HG02870 (cell line): ENCODE measurements at regions not wholly inside any gene's neighbourhood (a gene's known extent, or its start where the extent isn't known, plus 50 kb on each side); places are given as distances from the start of the nearest gene placed in this dataset.
"Not testable (repeated sequence)": the region's sequence is repeated elsewhere in the genome, so short reads cannot be mapped to it uniquely, and the experiment has no call there.

ENCODE experiments used
- ATAC-seq: cut with Tn5 transposase; IDR thresholded peaks from one replicate; pipeline ENCODE4 v1.9.1; 2021; ENCODE audit warnings: mild to moderate bottlenecking, moderate library complexity; ENCODE audit not compliant: unreplicated experiment

DNA sequence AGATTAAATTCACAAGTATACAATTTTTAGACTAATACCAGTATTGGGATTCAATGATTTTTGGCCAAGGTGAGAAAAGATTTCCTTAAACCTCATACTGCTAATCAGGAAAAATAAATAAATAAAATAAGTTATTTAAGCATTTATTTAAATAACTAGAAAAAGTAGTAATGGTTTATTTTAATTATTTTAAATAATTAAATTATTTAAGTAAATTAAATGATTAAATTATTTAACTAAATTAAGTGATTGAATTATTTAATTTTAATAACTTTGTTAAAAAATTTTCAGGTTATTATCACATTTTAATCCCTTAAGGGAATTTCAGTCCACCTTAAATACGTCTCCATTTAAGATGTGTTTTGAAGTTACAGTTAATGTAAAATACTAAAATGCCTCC is 1831.5 kb upstream of the MIR17HG start:
- no peak for ATAC-seq

DNA sequence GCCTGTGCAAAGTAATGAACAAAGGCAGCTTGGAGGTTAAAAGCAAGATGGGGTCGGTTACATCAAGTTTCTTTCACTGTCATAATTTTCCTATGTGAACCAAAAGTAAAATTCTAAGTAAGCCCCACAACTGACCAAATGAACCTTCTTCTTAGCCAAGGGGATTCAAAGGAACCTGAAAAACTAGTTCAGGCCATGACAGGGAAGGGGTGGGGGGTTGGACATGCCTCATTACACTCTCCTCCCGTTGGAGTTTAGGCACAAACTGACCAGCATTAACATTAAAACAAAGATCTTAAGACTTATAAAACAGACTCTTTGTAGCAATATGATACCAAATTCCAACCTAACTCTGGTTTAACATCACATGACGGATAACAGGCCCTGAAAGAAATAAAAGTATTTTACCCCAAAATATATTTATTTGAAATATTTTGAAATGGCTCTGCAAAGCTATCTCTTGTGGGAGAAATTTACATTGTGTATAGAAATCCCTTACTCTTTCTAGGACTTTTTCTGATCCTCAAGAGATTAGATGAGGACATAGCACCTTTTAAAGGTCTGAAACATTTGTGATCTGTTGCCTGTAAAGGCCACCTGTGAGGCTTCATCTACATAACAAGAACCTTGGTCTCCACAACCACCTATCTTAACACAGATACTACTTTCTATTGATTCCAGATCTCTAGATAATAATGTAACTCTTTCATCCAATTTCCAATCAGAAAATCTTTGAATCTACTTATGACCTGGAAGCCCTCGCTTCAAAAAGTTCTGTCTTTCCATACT is 1829.0 kb upstream of the MIR17HG start:
- ATAC-seq = no peak

GRCh38 chr13:89520468-89520867 is 1827.0 kb upstream of the MIR17HG start:
- no peak for ATAC-seq

DNA sequence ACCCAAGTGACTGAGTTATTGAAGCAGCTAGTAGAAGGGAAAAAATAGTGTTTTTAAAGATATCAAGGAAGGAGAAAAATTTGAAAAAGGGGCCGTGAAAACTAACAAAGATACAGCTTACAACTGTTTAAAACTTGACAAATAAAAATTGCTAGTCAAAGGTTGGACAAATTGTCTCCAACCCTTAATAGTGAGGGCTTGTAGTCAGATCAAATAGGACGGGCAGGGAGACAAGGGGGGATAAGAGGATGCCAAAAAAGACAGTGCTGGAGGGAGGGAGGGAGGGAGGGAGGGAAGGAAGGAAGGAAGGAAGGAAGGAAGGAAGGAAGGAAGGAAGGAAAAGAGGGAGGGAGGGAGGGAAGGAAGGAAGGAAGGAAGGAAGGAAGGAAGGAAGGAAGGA is 1825.8 kb upstream of the MIR17HG start:
- not testable (repeated sequence) for ATAC-seq

DNA sequence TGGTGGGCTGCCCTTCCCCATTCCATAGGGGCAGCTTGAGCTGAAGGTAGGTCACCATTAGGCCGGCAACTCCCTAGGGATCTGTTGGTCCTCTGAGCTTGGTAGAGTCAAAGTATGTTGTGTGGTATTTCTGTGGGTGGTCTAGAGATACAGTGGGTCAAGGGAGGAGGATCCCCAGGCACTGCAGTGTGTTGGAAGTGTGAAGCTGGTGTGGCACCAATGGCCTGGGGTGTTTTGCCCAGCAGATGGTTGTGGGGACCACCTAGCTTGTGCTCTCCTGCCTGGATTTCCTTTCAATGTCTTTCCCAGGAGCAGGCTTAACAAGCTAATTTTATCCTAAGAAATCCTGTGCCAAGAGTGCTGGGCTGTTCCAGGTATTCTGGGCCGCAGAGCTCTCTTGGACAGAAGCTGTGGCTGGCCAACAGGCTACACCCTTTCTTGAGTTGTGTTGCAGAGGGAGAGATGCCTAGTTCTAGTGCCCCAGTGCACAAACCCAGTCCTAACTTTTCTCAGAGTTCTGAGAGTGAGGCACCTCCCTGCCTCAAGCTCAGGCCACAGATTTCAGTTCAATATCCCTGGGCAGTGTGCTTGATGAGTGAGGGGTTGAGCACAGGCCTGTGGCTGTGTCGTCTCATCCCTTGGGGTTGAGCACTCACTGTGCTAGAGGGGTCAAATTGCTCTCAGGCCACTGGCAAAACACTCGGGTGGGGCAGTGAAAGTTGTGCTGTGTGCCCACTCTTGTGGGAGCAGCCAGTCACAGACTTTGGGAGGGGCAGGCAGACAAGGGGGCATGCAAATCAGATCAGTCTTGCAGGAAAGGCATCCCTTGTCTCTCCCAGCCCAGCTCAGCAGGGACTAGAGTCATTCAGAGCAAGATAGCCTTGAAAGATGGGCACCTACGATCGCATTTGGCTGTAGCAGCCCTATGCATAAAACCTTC is 1806.1 kb upstream of the MIR17HG start:
- no peak for ATAC-seq

GRCh38 chr13:89550938-89551337 is 1796.5 kb upstream of the MIR17HG start:
- no peak for ATAC-seq

DNA sequence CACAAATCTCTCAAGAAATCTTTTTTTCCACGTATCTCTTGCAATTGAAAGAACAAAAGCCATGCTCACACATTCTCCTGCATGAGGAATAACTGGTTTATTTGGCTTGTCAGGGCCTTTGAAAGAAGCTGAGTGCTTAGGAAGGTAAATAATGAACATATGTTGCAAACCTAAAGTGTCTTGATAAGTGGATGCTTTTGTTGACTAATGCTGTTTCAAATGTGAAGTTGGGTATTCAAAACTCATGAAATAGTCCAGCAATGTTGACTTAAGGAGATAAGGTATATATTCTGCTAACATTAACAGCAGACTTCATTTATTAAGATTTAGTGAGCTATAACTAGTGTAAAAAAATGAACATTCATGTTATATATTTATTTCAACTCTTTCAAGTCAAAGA is 1792.7 kb upstream of the MIR17HG start:
- no peak for ATAC-seq

DNA sequence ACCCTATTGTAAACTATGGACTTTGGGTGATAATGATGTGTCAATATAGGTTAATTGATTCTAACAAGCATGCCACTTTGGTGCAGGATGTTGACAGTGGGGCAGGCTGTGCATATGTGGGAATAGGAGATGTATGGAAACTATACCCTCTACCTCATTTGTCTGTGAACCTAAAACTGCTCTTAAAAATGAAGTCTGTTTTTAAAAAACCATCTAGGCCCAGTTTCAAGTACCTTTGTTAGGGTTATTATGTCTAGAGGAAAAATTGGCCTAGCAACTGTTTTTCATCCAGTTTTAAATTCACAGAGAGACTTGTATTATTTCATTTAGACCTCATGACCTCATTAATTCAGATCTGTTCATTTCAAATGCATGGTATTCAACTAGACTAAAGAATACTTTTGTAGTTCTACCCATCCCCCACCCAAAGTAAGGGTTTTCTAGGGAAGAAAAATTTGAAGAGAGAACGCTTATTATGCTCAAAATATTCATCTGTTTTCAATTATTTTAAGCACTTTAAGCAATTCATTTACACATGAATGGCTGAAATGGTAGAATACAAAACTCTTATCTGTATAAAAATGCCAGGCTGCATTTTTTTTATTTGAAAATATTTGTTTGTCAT is 1781.9 kb upstream of the MIR17HG start:
- no peak for ATAC-seq

- ATAC-seq = no peak
Measured at GRCh38 chr13:89567025-89567424, 1780.5 kb upstream of the MIR17HG start.

DNA sequence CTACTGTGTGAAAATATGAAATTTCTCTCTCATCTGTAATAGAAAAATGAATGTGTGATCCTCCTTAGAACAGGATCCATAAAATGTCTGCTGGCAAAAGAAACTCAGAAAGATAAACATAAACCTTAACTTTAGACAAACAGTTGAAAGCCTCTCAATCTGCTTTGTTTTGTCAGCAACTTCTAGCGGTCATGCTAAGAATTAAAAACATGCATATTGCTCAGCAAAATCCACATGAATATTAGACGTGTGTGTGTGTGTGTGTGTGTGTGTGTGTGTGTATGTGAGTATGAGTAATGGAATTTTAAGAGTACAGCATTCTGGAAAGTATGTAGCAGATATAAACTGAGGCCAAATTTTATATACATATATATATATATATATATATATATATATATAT is 1779.2 kb upstream of the MIR17HG start:
- ATAC-seq = no peak

GRCh38 chr13:89568746-89569145 is 1778.7 kb upstream of the MIR17HG start:
- ATAC-seq = no peak

DNA sequence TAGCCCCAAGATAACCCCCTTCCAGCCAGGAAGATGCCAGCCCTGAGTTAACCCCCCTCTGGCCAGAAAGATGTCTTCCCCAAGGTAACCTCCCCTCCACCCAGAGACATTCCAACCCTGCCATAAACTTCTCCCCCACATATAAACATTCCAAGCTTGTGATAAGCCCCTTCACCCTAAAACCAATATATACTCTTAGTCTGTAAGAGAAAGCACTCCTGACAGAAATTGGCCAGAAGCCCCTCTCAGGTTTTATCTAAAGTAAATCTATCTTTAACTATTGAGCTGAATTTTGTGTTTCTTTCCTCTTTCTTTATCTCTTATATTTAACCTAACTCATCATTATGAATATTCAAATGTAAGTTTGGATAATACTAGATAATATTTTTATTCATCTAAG is 1775.8 kb upstream of the MIR17HG start:
- no peak for ATAC-seq

- no peak for ATAC-seq
Measured at GRCh38 chr13:89574077-89574476, 1773.4 kb upstream of the MIR17HG start.

GRCh38 chr13:89577301-89577700 is 1770.2 kb upstream of the MIR17HG start:
- no peak for ATAC-seq

DNA sequence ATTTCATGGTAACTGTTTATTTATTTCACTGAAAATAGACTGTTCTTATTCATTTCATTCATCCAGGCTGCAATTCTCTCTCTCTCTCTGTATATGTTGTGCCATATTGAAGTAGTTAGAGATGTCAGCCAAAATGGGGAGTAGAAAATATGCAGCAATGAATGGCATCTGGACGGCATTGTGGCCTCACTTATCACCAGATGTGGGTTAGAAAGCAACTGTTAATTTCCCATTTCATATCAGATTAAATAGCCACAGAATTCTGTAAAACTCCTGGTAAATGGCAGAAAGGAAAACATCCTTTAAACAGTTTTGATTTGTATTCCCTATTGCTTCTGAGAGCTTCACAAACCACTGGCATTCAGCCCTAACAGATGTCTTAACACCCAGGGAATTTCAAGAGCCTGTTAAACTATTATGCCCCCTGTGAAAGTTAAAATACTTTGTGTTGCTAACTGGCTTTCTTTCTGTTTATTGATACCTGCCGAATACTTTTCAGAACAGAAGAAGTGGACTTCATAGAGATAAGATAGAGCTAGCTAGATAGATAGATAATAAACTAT is 1763.3 kb upstream of the MIR17HG start:
- ATAC-seq = no peak

DNA sequence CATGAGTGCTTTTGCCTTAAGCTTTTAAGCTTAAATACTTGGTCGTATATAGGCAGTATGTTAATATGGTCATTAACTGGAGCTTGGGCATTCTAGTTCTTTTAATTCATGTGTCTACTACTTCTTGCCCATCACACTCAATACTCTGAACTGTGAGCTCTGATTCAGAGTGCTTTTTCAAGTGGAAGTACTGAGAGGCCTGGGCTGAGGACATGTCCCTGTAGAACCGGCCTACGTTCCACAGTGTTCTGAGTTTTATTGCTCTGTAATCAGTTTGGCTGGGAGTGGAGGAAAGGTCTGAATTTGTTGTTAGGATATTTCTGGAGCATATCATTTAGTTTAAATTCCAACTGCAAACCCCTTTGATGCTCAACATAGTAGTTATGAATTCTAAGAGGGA is 1744.8 kb upstream of the MIR17HG start:
- no peak for ATAC-seq

- no peak for ATAC-seq
Measured at GRCh38 chr13:89603187-89603586, 1744.3 kb upstream of the MIR17HG start.

DNA sequence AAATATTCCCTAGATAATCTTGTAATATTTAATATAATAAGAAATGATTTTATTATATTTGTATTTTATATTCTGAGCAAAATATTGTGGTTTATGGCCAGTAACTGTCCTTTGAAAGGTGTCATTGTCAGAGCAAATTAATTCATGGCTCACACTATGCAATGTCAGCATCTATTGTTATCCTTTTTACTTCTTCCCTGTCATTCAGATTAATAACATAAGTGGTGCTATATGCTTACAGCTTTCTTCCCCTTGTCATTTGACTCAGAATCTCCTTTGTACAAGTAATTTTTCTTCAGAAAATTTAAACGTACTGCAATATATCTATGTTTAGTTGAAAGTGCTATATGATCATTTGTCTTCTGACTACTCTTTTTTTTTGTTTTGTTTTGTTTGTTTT is 1738.2 kb upstream of the MIR17HG start:
- no peak for ATAC-seq

DNA sequence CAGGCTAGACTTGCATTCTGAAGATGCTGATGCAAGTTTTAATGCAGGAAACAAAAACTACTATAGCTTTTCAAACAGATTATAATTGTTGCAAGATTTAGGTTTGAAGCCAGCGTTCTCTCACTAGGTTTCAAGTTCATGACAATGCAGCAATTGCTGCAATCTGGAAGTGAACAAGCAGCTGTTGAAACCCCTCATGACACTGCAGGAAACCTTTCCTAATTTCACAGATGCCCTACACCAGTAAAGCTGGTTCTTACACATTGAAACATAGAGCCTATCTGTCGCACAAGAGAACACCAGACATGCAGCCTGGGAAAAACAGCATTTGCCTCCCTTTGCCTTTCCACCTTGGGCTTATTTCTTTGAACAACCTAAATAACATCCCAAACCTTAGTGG is 1737.2 kb upstream of the MIR17HG start:
- no peak for ATAC-seq

- ATAC-seq = no peak
Measured at GRCh38 chr13:89610881-89611280, 1736.6 kb upstream of the MIR17HG start.

DNA sequence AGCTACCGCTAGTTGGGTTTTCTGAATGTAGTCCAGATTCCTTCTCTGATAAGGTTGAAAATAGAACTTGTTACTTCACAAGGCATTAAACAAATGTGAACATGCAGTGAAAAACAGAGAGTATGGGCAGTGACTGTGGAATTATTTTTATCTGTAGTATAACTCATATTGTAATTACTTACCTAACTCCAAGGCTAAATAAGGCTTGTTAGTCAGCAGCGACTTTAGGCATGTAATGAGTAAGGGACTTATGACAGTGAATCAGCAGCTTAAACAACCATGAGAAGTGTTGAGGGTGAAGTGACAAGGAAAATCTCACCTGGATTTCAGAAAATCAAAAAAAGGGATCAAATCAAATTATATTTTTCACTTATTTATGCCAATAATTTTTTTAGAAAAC is 1719.5 kb upstream of the MIR17HG start:
- no peak for ATAC-seq
